Fibroblast of villous mesenchyme (primary cell): ENCODE measurements at regions not wholly inside any gene's neighbourhood (a gene's known extent, or its start where the extent isn't known, plus 50 kb on each side); places are given as distances from the start of the nearest gene placed in this dataset.
"Not testable (repeated sequence)": the region's sequence is repeated elsewhere in the genome, so short reads cannot be mapped to it uniquely, and the experiment has no call there.

ENCODE experiments used
- DNase-seq: peaks from one replicate; pipeline ENCODE4 v3.0.0-alpha.2; 2010; ENCODE audit warnings: low read depth
- H3K4me3 ChIP-seq: 2 replicates; pipeline ENCODE4 v1.5.1; 2011; ENCODE audit warnings: low read depth, mild to moderate bottlenecking, low read length
- CTCF ChIP-seq: IDR thresholded peaks from 2 replicates; pipeline ENCODE4 v1.5.1; 2012; ENCODE audit warnings: low read depth, mild to moderate bottlenecking, low read length; ENCODE audit not compliant: insufficient read depth

DNA sequence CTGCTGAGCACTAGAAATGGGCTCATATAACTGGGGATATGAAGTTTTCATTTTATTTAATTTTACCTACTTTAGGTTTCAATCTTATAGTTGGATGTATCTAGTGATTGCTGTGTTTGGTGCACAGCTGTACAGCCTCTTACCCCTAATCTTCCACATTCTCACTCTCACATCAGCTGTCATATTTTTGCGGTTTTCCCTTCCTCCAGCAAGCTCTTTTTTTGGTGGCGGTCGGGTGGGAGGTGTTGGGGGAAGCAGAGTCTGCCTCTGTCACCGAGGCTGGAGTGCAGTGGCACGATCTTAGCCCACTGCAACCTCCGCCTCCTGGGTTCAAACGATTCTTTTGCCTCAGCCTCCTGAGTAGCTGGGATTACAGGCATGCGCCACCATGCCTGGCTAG is 445.1 kb upstream of the ISX start:
- DNase-seq, result no peak
- no peak overlapping the region for H3K4me3 ChIP-seq
- TF ChIP-seq CTCF, result no peak

DNA sequence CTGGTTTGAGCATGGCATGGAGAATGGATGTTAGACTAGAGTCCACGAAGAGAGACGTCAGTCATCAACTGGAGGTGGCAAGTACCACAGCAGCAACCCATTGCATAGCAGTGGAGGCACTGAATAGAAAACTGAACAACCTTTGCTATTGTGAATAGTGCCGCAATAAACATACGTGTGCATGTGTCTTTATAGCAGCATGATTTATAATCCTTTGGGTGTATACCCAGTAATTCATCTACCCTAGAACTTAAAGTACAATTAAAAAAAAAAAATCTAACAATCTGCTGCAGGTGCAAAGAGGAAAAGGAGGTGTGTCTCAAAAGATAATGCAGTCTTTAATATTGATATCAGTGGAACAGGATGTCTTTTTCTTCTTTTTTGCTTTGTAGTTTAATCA is 443.4 kb upstream of the ISX start:
- no peak for TF ChIP-seq CTCF
- no peak for DNase-seq

GRCh38 chr22:34623580-34623979 is 442.4 kb upstream of the ISX start:
- no peak overlapping the region for H3K4me3 ChIP-seq
- DNase-seq, result no peak
- TF ChIP-seq CTCF, result no peak

More for the DNA sequence above, 443.4 kb upstream of the ISX start:
- H3K4me3 ChIP-seq, result no peak overlapping the region

DNA sequence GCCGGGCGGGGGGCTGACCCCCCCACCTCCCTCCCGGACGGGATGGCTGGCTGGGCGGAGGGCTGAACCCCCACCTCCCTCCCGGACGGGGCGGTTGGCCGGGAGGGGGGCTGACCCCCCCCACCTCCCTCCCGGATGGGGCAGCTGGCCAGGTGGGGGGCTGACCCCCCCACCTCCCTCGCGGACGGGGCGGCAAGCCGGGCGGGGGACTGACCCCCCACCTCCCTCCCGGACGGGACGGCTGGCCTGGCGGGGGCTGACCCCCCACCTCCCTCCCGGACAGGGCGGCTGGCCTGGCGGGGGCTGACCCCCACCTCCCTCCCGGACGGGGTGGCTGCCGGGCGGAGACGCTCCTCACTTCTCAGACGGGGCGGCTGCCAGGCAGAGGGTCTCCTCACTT is 440.1 kb upstream of the ISX start:
- not testable (repeated sequence) for H3K4me3 ChIP-seq, DNase-seq

- DNase-seq, result no peak
- H3K4me3 ChIP-seq, result no peak overlapping the region
- no peak for TF ChIP-seq CTCF
Observed at GRCh38 chr22:34638128-34638527, 427.8 kb upstream of the ISX start.

DNA sequence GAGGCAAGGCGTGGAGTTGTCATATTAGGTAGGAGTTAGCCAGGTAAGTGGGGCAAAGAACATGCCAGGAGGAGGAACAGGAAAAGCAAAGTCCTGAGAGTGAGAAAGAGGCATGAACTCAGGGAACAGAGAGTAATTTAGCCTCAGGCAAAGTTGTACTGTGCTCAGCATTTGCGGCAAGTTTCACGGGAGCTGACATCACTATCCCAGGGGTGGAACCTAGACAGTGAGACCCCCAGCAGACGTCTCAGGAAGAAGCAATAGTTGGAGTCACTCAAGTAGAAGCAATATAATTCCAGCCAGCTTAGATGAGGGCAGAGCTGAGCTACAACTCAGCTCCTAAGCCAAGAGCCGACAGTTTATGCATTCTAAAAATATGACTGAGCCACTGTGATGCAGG is 426.0 kb upstream of the ISX start:
- no peak overlapping the region for H3K4me3 ChIP-seq
- DNase-seq, result no peak
- TF ChIP-seq CTCF, result no peak

- no peak for DNase-seq
- no peak overlapping the region for H3K4me3 ChIP-seq
- no peak for TF ChIP-seq CTCF
Observed at GRCh38 chr22:34645375-34645774, 420.6 kb upstream of the ISX start.
